GM19455 (cell line): ENCODE measurements at regions not wholly inside any gene's neighbourhood (a gene's known extent, or its start where the extent isn't known, plus 50 kb on each side); places are given as distances from the start of the nearest gene placed in this dataset.

ENCODE experiments used
- ATAC-seq: cut with Tn5 transposase; IDR thresholded peaks from one replicate; pipeline ENCODE4 v1.9.1; 2021; ENCODE audit not compliant: unreplicated experiment

- ATAC-seq = no peak
Observed at GRCh38 chr7:46741938-46742540, 821.0 kb upstream of the IGFBP3 start.

DNA sequence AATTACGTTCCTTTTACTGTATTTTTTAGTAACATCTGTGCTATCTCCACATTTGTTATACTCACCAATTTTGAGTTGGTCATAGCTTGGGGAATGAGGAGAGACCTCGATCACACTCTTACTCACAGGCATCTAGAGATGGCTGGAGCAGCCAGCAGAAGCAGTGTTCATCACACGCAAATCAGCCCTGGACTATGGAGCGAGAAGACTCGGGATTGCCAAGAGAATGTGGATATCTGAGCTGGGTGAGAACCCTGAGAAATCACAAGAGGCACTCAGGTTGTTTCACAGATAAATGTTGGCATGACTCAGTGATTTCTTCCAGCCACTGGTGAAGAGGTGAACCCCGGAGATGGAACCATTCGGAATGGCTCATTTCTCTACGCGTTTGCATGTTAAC lies 820.1 kb upstream of the IGFBP3 start:
- ATAC-seq = no peak

- ATAC-seq = no peak
Observed at GRCh38 chr7:46739518-46740234, 818.6 kb upstream of the IGFBP3 start.

DNA sequence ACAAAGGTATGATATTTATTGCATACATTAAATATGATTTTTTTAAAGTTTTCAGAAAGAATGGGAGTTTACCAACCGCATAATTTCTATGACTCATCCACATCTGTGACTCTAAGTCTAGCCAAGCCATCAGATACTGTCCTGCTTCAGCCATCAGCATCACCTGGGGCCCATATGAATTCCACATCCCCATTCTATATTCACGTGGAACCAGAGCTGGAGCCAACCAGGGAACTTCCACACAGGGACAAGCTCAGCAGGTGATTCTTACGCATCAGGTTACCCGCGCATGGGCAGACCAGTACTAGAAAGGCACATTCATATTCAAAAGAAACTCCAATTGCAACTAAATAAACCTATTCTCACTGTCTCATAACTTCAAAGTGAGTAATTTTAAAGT lies 817.7 kb upstream of the IGFBP3 start:
- no peak for ATAC-seq

GRCh38 chr7:46738165-46738564 lies 817.1 kb upstream of the IGFBP3 start:
- no peak for ATAC-seq

- no peak for ATAC-seq
Observed at GRCh38 chr7:46725838-46726237, 804.8 kb upstream of the IGFBP3 start.

DNA sequence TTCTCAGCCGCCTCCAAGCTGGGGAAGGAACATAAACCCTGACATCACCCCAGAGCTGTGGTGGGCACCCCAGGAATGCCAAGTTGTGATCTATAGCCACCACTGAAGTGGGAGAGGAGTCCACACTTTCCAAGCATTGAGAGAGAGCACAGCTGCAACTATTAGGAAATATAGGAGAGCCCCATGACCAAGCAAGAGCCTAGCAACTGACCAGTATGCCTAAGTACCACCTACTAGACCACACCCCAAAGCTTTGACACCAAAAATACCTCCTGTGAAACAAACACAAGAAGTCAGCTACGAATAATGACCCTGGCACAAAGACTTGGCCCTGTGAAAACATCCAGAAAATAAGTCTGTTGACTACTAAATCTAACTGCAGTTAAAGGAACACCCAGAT lies 804.1 kb upstream of the IGFBP3 start:
- no peak for ATAC-seq

GRCh38 chr7:46723742-46724141 lies 802.7 kb upstream of the IGFBP3 start:
- ATAC-seq = no peak

DNA sequence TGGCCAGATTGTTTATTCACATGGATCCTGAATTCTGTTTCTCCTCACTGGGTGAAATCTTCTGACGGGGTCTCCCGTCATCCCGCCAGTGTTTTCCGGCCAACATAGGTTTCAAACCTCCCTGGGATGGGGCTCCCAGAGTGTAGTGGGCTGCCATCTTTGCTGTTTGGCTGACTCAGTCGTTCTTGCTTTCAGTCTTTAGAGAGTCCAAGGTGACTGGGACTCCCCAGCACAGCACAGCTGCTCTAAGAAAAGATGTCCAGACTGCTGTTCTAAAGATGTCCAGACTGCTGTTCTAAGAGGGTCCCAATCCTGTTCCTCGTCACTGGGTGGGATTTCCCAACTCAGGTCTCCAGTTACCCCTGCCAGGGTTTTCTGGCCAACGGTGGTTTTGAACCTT lies 801.9 kb upstream of the IGFBP3 start:
- no peak for ATAC-seq

DNA sequence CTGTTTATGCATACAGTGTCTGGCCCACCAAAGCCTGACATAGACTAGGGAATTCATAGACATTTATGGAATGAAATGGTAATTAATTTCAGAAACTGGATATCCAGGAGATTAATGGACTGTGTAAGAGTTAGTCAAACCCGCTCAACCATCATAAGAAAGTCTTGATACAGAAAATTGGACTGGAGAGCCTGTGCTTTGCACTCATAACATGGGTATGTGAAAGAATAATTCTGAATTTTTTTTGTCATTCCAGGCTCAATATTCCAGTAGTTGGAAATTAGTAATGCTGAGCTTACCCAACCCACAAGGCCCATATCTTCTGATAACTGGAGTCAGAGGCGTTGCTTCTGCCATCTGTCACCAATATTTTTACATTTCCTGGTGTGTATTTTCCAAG lies 799.7 kb upstream of the IGFBP3 start:
- ATAC-seq = no peak

- ATAC-seq = no peak
Observed at GRCh38 chr7:46719616-46720015, 798.5 kb upstream of the IGFBP3 start.

- ATAC-seq = no peak
Observed at GRCh38 chr7:46716926-46717325, 795.9 kb upstream of the IGFBP3 start.

DNA sequence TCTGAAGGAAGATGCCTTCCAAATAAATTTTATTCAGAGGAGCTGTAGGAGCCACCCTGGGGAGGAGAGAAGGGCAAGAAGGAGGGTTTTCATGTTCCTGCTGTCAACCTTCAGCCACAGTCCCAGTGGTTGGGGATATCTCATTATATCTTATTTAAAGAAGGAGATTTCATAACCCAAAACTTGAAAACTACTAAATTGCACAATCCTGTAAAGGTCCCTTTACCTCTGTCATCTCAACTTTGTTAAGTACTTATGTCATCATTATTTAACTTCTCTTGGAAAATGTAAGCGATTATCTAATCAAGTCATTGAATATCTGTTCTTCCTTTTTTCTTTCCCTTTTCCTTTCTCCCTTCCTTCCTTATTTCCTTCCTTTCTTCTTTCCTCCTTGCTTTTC lies 794.5 kb upstream of the IGFBP3 start:
- ATAC-seq = no peak

- ATAC-seq = no peak
Observed at GRCh38 chr7:46714904-46715303, 793.8 kb upstream of the IGFBP3 start.

- no peak for ATAC-seq
Observed at GRCh38 chr7:46713868-46714596, 793.0 kb upstream of the IGFBP3 start.

GRCh38 chr7:46710927-46711326 lies 789.9 kb upstream of the IGFBP3 start:
- ATAC-seq = no peak

- no peak for ATAC-seq
Observed at GRCh38 chr7:46707973-46708372, 786.9 kb upstream of the IGFBP3 start.

- ATAC-seq = no peak
Observed at GRCh38 chr7:46705386-46706255, 784.5 kb upstream of the IGFBP3 start.

GRCh38 chr7:46696741-46697140 lies 775.7 kb upstream of the IGFBP3 start:
- ATAC-seq = no peak

DNA sequence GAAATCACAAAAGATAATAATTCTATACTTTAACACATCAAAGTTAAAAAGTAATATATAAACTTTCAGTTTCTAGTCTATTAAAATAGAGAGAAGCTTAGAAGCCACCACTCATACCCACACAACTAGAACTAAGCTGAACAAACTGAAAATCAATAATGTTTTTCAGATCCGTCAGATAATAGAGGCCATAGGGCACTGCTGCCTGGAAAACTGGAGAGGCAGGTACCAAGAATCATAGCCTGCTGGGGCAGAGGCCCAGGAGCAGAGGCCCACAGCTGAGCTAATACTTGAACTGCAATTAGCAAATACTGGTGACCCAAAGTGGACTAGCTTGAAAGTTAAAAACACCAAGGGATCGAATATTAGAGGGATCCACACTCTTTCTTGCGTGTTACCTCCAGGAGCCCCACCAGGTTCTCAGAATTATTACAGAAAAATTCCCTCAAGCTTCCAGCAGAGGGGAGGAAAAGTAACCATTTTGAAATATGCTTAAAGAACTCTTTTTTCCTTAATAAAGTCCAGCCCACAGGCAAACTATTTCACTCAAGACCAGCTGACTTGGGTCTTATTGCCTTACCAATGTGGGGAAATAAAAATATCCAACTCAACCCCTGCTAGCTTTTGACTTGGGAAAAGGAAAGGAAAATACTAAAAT lies 774.1 kb upstream of the IGFBP3 start:
- no peak for ATAC-seq

GRCh38 chr7:46694058-46694457 lies 773.0 kb upstream of the IGFBP3 start:
- ATAC-seq = no peak
